MCF 10A (cell line): ENCODE measurements at regions not wholly inside any gene's neighbourhood (a gene's known extent, or its start where the extent isn't known, plus 50 kb on each side); places are given as distances from the start of the nearest gene placed in this dataset.

Source experiments
- BruUV-seq: library from RNA; stranded (reverse); fragments of 400-500 nt; replicated peaks from 2 replicates; lab custom pipeline; 2021; lab: Mats Ljungman, UMichigan
- CTCF ChIA-PET: fragments of 300-600 bp; sonication (Branson Sonifier 250); formaldehyde crosslinking; extraction: SDS; loops from one replicate; lab custom pipeline; 2021; ENCODE audit warnings: antibody characterized with exemption, inconsistent platforms; lab: Yijun Ruan, JAX
- POLR2A ChIA-PET: fragments of 300-600, 350-650 bp; sonication (Branson Sonifier 250); formaldehyde crosslinking; extraction: SDS; loops from one replicate; lab custom pipeline; 2020; ENCODE audit warnings: antibody characterized with exemption, inconsistent platforms; lab: Yijun Ruan, JAX
- DNase-seq: peaks from one replicate; pipeline ENCODE4 v3.0.0-alpha.2; 2018; ENCODE audit not compliant: unreplicated experiment
- H3K27ac Mint-ChIP-seq: one replicate; pipeline ENCODE4 v1.8.0; 2022; ENCODE audit warnings: mild to moderate bottlenecking, low read depth, mixed read lengths; ENCODE audit not compliant: unreplicated experiment
- H3K27me3 Mint-ChIP-seq: one replicate; pipeline ENCODE4 v1.8.0; 2022; ENCODE audit warnings: mixed read lengths; ENCODE audit not compliant: insufficient read depth, unreplicated experiment
- H3K36me3 Mint-ChIP-seq: one replicate; pipeline ENCODE4 v1.8.0; 2022; ENCODE audit warnings: mild to moderate bottlenecking, moderate library complexity, mixed read lengths; ENCODE audit not compliant: insufficient read depth, unreplicated experiment
- H3K4me1 Mint-ChIP-seq: one replicate; pipeline ENCODE4 v1.8.0; 2022; ENCODE audit warnings: mixed read lengths; ENCODE audit not compliant: insufficient read depth, unreplicated experiment
- H3K4me3 Mint-ChIP-seq: one replicate; pipeline ENCODE4 v1.8.0; 2022; ENCODE audit warnings: mild to moderate bottlenecking, moderate library complexity, mixed read lengths; ENCODE audit not compliant: unreplicated experiment
- H3K9me3 Mint-ChIP-seq: one replicate; pipeline ENCODE4 v1.8.0; 2022; ENCODE audit warnings: mixed read lengths; ENCODE audit not compliant: unreplicated experiment
- intact Hi-C: fragments of 100-400 bp; cut with micrococcal nuclease; formaldehyde crosslinking; loops from 2 replicates; pipeline ENCODE4 v1.14.1; 2022
- TF ChIP-seq, protein P1 (sequence below): fragments of 200-600 bp; IDR thresholded peaks from one replicate; pipeline ENCODE4 v1.8.0; 2022; ENCODE audit warnings: antibody characterized with exemption, mild to moderate bottlenecking; ENCODE audit not compliant: unreplicated experiment

DNA sequence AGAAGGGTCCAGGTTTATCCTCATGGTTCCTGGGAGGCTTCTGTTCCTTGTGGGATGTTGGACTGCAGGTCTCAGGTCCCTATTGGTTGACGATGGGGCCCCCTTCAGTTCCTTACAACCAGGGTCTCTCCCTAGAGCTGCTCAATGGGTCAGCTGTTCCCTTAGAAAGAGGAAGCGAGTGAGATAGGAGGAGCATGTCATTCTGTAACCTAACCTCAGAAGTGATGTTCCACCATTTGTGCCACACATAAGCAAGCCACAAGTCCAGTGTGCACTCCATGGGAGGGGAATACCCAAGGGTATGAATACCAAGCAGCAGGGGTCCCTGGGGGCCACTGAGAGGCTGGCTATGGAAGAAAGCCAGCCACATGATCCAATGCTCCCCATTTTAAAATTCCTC lies 192.7 kb downstream of the GATA3 start:
- H3K4me3 Mint-ChIP-seq, result no peak overlapping the region
- no peak overlapping the region for H3K27ac Mint-ChIP-seq
- H3K4me1 Mint-ChIP-seq, result no peaks in the 10 kb centered on the region
- H3K36me3 Mint-ChIP-seq, result no peaks in the 10 kb centered on the region
- no peak for DNase-seq
- BruUV-seq, result no TSS peak
- no peaks in the 10 kb centered on the region for H3K27me3 Mint-ChIP-seq
- ChIA-PET CTCF (no interaction called here), POLR2A (interaction anchor here (0.6 kb wide), 1 partner anchor 38 kb away, joined by 3 read pairs; no protein-coding TSS in a partner anchor)
- intact Hi-C loops, result no loop called here
- H3K9me3 Mint-ChIP-seq, result no peaks in the 10 kb centered on the region
- TF ChIP-seq, protein P1, sequence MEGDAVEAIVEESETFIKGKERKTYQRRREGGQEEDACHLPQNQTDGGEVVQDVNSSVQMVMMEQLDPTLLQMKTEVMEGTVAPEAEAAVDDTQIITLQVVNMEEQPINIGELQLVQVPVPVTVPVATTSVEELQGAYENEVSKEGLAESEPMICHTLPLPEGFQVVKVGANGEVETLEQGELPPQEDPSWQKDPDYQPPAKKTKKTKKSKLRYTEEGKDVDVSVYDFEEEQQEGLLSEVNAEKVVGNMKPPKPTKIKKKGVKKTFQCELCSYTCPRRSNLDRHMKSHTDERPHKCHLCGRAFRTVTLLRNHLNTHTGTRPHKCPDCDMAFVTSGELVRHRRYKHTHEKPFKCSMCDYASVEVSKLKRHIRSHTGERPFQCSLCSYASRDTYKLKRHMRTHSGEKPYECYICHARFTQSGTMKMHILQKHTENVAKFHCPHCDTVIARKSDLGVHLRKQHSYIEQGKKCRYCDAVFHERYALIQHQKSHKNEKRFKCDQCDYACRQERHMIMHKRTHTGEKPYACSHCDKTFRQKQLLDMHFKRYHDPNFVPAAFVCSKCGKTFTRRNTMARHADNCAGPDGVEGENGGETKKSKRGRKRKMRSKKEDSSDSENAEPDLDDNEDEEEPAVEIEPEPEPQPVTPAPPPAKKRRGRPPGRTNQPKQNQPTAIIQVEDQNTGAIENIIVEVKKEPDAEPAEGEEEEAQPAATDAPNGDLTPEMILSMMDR, result no peak

DNA sequence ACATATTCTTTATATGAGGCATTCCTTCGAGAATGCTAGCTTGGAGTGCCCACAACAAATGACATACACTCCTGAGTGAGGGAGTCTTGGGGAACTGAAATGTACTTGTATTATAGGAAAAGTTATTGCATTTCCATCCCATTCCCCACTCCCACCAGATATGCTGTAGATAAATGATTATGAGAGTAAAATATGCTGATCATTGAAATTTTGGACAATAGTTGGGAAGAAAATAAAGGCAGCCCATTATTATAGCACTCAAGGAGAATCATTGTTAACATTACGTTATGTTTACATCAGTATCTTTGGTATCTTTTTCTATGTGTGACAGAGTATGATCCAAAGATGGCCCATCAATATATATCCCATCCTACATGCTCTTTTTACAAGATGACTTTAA lies 194.4 kb downstream of the GATA3 start:
- no peak for DNase-seq
- ChIA-PET CTCF (no interaction called here), POLR2A (interaction anchor here (1.8 kb wide), 1 partner anchor 9 kb away, joined by 4 read pairs; no protein-coding TSS in a partner anchor)
- intact Hi-C loops, result no loop called here
- Mint-ChIP-seq H3K27ac (no peak overlapping the region), H3K27me3 (no peaks in the 10 kb centered on the region), H3K4me1 (no peaks in the 10 kb centered on the region), H3K9me3 (no peaks in the 10 kb centered on the region), H3K4me3 (no peak overlapping the region), H3K36me3 (no peaks in the 10 kb centered on the region)
- BruUV-seq, result no TSS peak
- TF ChIP-seq, protein P1, result no peak

DNA sequence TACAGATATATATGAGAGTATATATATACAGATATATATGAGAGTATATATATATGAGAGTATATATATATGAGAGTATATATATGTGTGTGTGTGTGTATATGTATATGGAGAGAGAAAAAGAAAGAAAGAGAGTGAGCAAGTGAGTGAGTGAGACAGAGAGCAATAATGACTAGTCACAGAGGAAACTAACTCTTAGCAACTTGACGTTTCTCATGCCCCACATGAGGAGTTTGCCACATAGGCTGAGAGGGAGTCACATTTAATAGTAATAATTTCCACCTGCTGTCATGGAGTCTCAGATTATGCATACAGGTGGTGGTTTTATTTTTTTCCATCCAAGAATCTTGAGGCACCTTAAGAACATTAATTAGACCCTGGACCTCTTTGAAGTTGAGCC lies 199.9 kb downstream of the GATA3 start:
- Mint-ChIP-seq H3K36me3 (no peaks in the 10 kb centered on the region), H3K9me3 (peaks cover 7% of the 10 kb centered on the region), H3K27ac (no peak overlapping the region), H3K27me3 (no peaks in the 10 kb centered on the region), H3K4me1 (peaks cover 5% of the 10 kb centered on the region), H3K4me3 (no peak overlapping the region)
- no TSS peak for BruUV-seq
- TF ChIP-seq, protein P1, result no peak
- intact Hi-C loops, result no loop called here
- CTCF ChIA-PET, result no interaction called here
- POLR2A ChIA-PET, result no interaction called here
- no peak for DNase-seq

DNA sequence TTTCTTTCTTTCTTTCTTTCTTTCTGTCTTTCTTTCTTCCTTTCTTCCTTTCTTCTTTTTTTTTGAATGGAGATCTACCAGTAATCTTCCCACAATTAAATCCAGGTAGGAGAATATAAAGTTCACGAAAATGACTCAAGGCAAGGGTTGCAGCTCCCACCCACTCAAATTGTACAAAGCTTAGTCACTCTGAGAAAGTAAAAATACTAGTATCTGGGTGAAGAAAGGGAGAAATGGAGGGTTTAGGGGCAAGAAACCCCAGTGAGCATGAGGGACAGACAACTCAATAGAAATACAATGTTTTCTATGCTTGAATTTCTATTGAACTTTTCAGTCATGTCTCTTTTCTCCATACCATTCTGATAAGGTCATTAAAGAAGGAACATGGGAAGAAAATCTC lies 200.8 kb downstream of the GATA3 start:
- ChIA-PET CTCF (interaction anchor here (0.7 kb wide), 1 partner anchor 1365 kb away, joined by 3 read pairs; no protein-coding TSS in a partner anchor), POLR2A (no interaction called here)
- intact Hi-C loops, result no loop called here
- peaks cover 7% of the 10 kb centered on the region for H3K9me3 Mint-ChIP-seq
- H3K27ac Mint-ChIP-seq, result no peak overlapping the region
- H3K4me1 Mint-ChIP-seq, result peaks cover 5% of the 10 kb centered on the region
- H3K27me3 Mint-ChIP-seq, result no peaks in the 10 kb centered on the region
- BruUV-seq, result no TSS peak
- H3K36me3 Mint-ChIP-seq, result no peaks in the 10 kb centered on the region
- no peak for DNase-seq
- TF ChIP-seq, protein P1, result no peak
- no peak overlapping the region for H3K4me3 Mint-ChIP-seq
